Fibroblast of skin of left quadriceps (primary cell): ENCODE measurements at regions not wholly inside any gene's neighbourhood (a gene's known extent, or its start where the extent isn't known, plus 50 kb on each side); places are given as distances from the start of the nearest gene placed in this dataset.
"Not testable (repeated sequence)": the region's sequence is repeated elsewhere in the genome, so short reads cannot be mapped to it uniquely, and the experiment has no call there.

Source experiments
- DNase-seq, 2 experiments: peaks; one replicate each; pipeline ENCODE4 v3.0.0-alpha.2; 2013; ENCODE audit warnings: low read depth in 2 of 2

DNA sequence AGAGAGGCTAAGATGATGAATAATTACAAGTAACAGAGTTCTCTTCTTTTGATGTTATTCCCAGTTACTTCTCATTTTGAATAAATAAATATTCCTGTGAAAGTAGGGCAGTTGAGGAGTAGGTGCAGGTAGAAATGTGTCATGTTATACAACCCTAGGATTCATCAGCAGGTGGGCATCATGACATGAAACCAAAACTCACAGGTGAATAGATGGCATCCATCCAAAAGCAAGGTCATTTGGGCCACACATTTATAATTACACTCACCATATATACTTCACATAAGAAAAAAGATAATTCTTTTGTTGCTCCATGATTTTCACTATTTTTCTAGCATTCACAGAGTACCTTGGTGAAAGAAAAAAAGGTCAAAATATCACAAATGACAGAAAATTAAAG, 273.6 kb downstream of the ZBBX start:
- DNase-seq, result no peak

DNA sequence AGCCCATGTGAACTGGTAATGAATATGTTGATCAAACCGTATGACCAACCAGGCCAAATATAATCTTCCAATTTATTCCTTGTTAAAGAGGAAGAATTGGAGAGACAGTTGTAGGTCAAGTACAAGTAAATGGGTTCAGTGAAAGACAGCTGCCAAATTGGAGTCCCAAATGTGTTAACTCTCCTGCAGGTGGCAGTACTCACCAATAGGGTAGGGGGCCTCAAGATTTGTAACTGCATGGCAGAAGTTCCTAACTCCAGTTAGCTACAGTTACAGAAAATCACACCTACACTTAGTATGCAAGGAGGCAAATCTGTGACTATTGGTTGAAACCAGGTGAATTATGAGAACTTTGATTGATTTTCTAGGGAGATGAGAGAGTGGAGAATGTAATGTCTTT, 278.0 kb downstream of the ZBBX start:
- DNase-seq, result no peak

- no peak for DNase-seq
Observed at GRCh38 chr3:167100651-167101050, 279.4 kb downstream of the ZBBX start.

DNA sequence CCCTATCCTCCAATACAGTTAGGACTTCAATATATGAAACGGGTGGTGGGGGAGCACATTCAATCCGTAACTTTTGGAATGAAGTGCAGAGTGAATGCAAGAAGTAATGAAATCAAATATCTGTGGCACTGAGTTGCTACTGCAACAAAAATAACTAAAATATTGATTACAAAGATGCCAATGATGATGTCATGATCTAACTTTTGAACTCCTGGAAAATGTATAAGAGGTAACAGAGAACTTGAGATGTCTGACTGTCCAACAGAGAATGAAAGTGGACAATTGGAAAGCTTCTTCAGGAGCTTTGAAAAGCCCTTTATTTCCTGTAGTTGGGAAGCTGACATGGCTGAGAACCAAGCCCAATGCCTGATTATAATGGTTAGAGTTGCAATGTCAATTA, 279.9 kb downstream of the ZBBX start:
- no peak for DNase-seq

DNA sequence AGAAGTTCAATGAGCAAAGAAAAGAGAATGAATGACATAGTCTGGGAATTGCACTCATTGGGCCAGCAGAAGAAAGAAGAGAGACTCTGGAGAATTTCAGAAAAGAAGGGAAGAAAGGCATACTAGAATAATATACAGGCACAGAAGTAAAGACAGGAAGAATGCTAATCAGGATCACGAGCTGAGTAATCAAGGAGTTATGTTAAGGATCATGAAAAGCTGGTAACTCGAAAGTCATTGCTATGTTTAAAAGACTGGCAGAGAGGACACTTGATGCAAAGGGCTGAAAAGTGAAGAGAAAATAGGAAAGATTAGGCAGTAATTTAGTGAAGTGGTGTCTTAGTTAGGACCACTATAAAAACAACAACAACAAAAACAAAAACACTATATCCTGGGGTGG, 284.1 kb downstream of the ZBBX start:
- no peak for DNase-seq

DNA sequence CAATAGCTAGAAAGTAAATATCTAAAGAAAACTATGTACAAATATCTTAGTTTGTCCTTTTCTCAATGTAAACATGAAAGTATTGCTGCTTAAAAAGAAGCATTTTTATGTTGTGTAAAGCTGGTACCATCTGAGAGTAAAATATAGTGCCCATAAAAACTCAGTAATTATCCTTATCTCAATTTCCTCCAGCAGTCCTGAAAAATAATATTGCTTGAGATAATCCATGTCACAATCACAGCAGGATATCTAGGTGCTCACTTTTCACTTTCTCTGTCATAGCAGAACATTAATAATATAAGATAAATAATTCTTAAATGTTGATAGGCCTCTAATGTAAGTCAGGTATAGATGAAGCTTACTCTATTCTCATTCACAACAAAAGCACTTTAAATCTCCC, 285.5 kb downstream of the ZBBX start:
- no peak for DNase-seq

GRCh38 chr3:167091226-167091625, 288.9 kb downstream of the ZBBX start:
- peak; percentile 74 to 77 for DNase-seq

DNA sequence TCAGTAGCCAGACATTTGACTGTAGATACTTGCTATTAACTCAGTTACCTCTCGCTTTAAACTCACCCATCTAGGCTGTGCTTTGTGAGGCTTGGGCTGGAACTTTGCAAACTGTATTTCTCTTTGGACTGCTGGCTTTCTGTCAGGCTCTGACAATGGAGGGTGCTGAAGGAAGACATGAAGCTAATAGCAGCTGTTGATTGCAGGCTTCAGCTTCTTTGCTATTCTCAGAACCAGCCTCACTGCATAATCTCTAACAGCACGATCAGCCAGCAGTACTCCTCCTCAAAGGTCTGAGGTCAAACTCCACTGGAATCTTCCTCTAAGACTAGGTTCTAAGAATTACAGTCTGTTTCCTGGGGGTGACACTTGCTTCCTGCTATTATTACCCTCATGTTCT, 295.6 kb downstream of the ZBBX start:
- DNase-seq, result no peak

DNA sequence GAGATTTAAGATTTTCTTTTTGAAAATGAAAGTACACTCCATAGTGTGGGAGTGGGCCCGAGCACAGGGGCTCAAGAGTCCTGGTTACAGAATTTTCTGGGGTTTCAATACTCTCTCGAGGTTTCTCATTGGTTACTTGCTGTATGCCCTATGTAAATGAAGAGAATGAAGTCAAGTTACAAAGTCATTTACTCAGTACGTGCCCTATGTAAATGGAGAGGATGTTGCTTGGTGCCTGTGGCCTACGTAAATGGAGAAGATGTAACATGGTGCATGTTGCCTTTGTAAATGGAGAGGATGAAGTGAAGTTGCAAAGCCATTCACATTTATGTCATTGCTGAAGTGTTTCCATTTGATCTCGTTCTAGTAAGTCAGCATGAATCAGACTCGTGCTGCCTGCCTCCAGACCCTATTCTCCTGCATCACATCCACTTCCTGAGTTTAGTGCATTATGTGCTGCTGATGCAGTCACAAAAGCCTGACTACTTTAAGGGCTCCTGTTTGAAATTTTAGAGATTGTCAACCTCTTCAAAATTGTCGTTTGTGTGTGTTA, 302.0 kb downstream of the ZBBX start:
- no peak for DNase-seq

- no peak for DNase-seq
Observed at GRCh38 chr3:167067787-167068161, 312.3 kb downstream of the ZBBX start.

- no peak for DNase-seq
Observed at GRCh38 chr3:167066977-167067786, 312.9 kb downstream of the ZBBX start.

GRCh38 chr3:167057581-167057980, 322.5 kb downstream of the ZBBX start:
- no peak for DNase-seq

GRCh38 chr3:167054926-167055325, 325.2 kb downstream of the ZBBX start:
- no peak for DNase-seq

DNA sequence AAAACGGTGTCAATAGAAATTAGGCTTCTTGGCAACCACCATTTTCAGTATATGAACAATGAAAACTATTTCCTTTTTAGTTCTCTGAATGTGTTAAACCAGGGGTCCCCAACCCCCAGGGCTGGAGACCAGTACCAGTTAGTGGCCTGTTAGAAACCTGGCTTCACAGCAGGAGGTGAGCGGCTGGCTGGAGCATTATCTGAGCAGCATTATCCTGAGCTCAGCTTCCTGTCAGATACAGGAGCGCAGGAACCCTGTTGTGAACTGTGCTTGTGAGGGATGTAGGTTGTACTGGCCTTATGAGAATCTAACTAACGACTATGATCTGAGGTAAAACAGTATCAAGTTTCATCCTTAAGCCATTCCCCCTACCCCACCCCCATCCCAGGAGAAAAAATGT, 328.7 kb downstream of the ZBBX start:
- no peak for DNase-seq

GRCh38 chr3:167033866-167034265, 346.2 kb downstream of the ZBBX start:
- no peak for DNase-seq

DNA sequence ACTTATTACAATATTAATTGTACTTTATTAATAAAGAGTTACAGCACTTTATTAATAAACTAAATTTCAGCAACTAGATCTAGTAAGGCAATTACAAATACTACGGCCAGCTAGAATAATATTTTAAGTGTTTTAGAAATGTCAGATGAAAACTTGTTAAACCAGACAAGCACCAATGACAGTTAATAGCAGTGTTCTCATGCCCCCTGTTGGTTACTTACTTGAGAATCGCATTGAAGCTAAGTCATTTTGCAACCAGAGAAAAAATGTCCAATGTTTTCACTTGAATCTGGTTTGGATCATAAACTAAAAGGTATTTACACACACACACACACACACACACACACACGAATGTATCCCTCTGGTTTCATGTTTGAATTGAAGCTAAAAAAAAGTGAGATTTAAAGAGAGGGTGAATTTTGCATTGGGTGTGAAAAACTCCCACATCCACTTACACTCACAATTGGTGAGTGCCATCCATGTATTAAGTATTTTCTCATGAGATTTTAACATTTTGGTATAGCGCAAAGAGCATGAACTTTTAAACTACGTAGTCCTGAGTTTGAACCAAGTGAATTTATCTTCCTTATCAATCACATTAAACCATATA, 347.7 kb downstream of the ZBBX start:
- DNase-seq, result peak; percentile 51 to 54

- no peak for DNase-seq
Observed at GRCh38 chr3:167031364-167032049, 348.6 kb downstream of the ZBBX start.

- no peak for DNase-seq
Observed at GRCh38 chr3:167030082-167030725, 349.9 kb downstream of the ZBBX start.

GRCh38 chr3:167019503-167019902, 360.6 kb downstream of the ZBBX start:
- not testable (repeated sequence) for DNase-seq

DNA sequence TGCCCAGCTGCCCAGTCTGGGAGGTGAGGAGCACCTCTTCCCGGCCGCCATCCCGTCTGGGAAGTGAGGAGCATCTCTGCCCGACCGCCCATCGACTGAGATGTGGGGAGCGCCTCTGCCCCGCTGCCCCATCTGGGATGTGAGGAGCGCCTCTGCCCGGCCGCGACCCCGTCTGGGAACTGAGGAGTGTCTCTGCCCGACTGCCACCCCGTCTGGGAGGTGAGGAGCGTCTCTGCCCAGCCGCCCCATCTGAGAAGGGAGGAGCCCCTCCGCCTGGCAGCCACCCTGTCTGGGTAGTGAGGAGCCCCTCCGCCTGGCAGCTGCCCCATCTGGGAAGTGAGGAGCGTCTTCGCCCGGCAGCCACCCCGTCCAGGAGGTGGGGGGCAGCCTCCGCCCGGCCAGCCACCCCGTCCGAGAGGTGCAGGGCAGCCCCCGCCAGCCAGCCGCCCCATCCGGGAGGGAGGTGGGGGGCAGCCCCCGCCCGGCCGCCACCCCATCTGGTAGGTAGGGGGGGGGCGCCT, 361.4 kb downstream of the ZBBX start:
- not testable (repeated sequence) for DNase-seq

- DNase-seq, result no peak
Observed at GRCh38 chr3:167012691-167013090, 367.4 kb downstream of the ZBBX start.

GRCh38 chr3:167008791-167009190, 371.3 kb downstream of the ZBBX start:
- no peak for DNase-seq
